GM18907 (cell line): ENCODE measurements at regions not wholly inside any gene's neighbourhood (a gene's known extent, or its start where the extent isn't known, plus 50 kb on each side); places are given as distances from the start of the nearest gene placed in this dataset.
"Not testable (repeated sequence)": the region's sequence is repeated elsewhere in the genome, so short reads cannot be mapped to it uniquely, and the experiment has no call there.

ENCODE experiments used
- ATAC-seq: cut with Tn5 transposase; IDR thresholded peaks from one replicate; pipeline ENCODE4 v1.9.1; 2021; ENCODE audit warnings: mild to moderate bottlenecking, moderate library complexity; ENCODE audit not compliant: unreplicated experiment

GRCh38 chr6:63440057-63440456 lies 120.3 kb upstream of the LGSN start:
- no peak for ATAC-seq

DNA sequence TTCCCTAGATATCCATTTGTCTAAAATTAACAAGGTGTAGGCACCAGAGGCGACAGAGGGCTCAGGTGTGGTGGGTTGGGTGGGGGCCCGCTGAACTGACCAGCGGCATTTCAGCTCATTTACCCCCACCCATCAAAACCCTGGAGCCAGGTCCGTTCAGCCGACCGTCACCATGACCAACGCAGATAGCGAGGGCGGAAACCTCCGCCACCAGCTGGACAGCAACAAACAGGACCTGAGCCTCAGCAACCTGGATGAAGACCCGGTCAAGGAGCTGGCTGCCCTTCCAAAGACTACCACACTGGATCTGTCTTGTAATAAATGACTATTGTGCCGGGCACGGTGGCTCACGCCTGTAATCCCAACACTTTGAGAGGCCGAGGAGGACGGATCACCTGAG lies 120.8 kb upstream of the LGSN start:
- ATAC-seq: no peak

DNA sequence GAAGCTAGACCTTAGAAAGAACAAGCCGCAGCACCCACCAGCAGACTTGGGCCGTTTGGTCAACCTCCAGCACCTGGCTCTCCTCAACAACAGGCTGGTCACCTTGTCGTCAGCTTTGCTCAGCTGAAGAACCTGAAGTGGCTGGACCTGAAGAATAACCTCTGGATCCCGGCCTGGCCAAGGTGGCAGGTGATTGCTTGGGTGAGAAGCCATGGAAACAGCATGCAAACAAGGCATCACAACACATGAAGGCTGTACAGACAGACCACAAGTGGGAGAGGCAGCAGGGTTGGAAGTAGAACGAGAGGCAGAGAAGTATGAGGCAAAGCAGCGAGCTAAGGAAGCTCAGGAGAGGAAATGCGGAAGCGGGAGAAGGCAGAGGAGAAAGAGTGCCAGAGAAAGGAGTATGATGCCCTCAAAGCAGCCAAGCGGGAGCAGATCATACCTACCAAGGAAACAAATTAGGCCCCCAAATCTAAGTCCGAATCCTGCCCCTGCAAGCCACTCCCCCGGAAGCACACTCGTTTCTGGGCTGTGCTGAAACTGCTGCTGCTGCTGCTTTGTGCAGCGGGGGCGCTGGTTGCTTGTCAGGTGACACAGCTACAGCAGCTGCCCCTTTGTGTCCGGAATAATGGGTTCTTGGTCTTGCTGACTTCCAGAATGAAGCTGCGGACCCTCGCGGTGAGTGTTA lies 121.6 kb upstream of the LGSN start:
- no peak for ATAC-seq

DNA sequence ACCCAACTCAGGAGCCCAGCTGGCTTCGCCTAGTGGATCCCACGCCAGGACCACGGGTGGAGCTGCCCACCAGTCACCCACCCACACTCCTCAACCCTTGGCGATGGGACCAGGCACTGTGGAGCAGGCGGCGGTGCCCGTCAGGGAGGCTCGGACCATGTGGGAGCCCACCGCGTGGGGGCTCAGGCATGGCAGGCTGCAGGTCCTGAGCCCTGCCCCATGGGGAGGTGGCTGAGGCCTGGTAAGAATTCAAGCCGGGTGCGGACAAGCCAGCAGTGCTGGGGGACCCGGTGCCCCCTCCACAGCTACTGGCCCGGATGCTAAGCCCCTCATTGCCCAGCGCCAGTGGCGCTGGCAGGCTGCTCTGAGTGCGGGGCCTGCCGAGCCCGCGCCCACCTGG lies 123.1 kb upstream of the LGSN start:
- ATAC-seq: no peak

- no peak for ATAC-seq
Measured at GRCh38 chr6:63444768-63445167, 125.0 kb upstream of the LGSN start.

DNA sequence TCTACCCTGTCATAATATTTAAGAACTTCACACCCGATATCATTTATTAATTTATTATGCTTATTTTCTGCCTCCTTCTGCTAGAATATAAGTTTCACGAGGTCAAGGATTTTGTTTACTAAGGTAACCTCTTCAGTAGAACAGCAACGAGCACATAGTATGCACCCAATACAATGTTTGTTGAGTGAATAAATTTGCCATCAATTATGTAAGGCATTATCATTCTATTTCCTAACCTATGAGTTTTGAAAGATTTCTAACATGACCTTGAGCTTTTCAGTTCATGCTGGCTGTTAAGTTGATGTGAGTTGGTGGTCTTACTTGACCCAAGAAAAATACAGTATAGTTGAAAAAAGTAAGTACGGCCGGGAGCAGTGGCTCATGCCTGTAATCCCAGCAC lies 125.9 kb upstream of the LOC128125822 start:
- no peak for ATAC-seq

GRCh38 chr6:63447134-63447533 lies 125.1 kb upstream of the LOC128125822 start:
- no peak for ATAC-seq

DNA sequence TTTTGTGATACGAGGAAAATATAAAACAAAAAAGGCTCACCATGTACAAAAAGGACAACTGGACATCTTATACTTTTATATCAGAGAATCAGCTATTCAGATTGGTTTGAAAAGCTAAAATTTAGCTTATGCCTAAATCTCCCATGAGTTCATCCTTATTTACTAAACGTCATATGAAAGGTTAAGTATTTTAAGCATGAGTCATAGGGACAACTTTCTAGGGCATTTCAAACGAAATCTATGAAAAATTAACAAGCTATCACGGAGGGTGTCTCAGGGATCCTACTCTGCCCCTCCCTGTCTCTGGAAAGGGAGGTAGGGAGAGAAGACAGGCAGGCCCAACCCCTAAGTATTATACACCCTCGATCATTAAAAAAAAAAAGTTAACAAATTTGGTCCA lies 124.1 kb upstream of the LOC128125822 start:
- ATAC-seq: no peak

GRCh38 chr6:63449714-63450113 lies 122.6 kb upstream of the LOC128125822 start:
- no peak for ATAC-seq

DNA sequence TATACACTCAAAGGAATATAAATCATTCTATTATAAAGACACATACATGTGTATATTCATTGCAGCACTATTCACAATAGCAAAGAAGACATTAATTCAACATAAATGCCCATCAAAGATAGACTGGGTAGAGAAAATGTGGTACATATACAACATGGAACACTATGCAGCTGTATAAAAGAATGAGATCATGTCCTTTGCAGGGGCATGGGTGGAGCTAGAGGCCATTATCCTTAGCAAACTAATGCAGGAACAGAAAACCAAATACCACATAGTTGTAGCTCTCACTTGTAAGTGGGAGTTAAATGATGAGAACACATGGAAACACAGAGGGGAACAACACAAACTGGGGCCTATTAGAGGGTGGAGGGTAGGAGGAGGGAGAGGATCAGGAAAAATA lies 121.0 kb upstream of the LOC128125822 start:
- ATAC-seq: no peak

DNA sequence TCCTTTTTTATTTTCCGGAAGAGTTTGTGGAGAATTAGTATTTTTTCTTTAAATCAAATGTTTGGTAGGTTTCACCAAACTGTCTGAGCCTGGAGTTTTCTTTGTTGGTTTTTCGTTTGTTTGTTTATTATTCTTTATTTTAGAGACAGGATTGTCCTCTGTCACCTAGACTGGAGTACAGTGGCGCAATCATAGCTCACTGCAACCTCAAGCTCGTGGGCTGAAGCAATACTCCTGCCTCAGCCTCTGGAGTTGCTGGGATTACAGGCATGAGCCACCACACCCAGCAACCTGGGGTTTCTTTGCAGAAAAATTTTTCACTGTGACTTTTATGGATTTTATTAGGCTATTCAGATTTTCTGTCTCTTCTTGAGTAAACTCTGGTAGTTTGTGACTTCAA lies 120.2 kb upstream of the LOC128125822 start:
- ATAC-seq: no peak

GRCh38 chr6:63456734-63457133 lies 115.5 kb upstream of the LOC128125822 start:
- no peak for ATAC-seq

GRCh38 chr6:63458480-63459115 lies 113.7 kb upstream of the LOC128125822 start:
- peak; percentile 76 for ATAC-seq

DNA sequence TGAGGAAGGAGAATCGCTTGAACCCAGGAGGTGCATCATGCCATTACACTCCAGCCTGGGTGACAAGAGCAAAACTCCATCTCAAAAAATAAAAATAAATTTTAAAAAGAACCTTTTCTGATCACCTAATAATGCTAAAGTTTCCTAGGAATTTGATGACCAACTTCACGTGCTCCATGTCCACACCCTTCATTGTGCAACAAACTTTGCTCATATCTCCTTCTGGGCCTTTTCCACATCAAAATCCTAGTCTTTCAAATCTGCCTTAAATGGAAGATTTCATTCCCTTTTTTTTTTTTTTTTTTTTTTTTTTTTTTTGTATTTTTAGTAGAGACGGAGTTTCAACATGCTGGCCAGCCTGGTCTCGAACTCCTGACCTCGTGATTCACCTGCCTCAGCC lies 112.5 kb upstream of the LOC128125822 start:
- ATAC-seq: no peak

DNA sequence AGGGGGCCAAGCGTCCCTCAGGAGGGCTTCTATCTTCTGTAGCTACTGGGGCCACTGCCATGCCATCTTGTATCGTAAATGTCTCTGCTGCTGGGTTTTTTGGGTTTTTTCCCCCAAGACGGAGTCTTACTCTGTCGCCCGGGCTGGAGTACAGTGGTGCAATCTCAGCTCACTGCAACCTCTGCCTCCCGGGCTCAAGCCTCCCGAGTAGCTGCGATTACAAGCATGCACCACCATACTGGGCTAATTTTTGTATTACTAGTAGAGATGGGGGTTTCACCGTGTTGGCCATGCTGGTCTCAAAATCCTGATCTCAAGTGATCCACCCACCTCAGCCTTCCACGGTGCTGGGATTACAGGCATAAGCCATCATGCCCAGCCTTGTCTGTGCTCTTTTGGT lies 111.3 kb upstream of the LOC128125822 start:
- ATAC-seq: no peak

DNA sequence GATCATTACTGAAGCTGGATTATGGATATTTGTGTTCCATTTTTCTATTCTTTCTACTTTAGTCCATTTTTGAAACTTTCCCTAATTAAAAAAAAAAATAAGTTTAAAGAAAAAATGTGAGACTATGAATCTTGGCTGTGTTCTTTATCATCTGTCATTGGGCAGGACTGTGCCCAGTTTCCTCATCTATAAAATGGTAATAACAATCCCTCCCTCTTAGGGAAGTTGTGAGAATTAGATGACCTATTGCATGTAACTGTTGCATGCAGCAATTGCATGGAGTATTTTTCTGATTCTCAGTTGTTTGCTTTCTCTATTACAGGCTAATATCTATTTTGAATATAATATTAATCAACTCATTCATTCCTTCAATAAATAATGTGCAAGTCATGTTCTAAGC lies 108.2 kb upstream of the LOC128125822 start:
- ATAC-seq: no peak

DNA sequence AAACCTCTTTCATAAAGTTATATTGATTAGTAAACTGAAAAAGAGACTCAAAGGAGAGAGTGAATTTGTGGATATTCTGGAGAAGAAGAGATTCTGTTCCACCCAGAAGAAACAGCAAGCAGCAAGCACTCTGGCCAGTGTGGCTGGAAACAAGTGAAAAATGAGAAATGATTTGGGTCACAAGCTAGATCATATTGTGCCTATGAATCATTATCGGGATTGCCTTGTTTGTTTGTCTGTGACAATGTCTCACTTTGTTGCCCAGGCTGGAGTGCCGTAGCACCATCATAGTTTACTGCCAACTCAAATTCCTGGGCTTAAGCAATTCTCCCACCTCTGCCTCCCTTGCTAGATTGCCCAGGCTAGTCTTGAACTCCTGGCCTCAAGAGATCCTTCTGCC lies 106.5 kb upstream of the LOC128125822 start:
- ATAC-seq: no peak

- ATAC-seq: no peak
Measured at GRCh38 chr6:63466242-63466733, 106.0 kb upstream of the LOC128125822 start.

DNA sequence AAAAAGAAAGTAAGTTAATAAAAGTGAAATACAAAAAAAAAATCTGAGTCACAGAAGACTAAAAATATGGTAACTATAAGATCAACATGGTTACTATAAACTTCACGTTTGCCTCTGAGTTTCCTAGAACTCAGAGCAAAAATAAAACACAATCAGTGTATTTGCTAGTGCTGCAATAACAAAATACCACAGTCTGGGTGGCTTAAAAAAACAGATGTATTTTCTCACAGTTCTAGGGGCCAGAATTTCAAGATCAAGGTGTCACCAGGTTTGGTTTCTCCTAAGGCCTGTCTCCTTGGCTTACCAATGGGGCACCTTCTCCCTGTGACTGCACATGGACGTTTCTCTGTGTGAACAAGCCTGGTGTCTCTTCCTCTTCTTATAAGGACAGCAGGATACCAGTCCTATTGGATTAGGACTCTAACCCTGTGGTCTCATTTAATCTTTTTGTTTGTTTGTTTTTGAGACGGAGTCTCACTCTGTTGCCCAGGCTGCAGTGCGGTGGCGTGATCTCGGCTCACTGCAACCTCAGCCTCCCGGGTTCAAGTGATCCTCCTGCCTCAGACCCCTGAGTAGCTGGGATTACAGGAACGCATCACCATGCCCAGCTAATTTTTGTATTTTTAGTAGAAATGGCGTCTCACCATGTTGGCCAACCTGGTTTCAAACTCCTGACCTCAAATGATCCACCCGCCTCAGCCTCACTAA lies 104.9 kb upstream of the LOC128125822 start:
- no peak for ATAC-seq

DNA sequence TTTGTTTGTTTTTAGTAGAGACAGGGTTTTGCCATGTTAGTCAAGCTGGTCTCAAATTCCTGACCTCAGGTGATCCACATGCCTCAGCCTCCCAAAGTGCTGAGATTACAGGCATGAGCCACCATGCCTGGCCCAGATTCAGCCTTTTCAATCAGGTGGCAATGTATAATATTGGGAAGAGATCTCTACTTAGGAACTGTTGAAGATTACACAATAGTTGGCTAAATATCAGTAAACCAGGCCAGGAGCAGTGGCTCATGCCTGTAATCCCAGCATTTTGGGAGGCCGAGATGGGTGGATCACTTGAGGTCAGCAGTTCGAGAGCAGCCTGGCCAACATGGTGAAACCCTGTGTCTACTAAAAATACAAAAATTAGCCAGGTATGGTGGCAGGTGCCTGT lies 101.1 kb upstream of the LOC128125822 start:
- not testable (repeated sequence) for ATAC-seq

DNA sequence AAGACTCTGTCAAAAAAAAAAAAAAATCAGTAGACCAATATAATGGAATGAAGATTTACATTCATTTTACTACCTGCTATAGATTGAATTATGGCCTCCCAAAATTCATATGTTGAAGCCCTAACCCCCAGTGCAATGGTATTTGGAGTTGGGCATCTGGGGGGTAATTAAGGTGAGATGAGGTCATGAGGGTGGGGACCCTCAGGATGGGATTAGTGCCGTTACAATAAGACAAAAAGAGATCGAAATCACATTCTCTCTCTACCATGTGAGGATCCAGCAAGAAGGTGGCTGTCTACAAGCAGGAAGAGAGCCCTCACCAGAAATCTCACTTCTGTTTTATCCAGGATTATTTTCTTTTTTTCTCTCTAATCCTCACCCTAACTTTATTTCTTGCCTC lies 100.6 kb upstream of the LOC128125822 start:
- no peak for ATAC-seq

- no peak for ATAC-seq
Measured at GRCh38 chr6:63475707-63476106, 96.6 kb upstream of the LOC128125822 start.
